H1 (cell line): ENCODE measurements at regions not wholly inside any gene's neighbourhood (a gene's known extent, or its start where the extent isn't known, plus 50 kb on each side); places are given as distances from the start of the nearest gene placed in this dataset.

Experiments used
- ATF2 ChIP-seq: IDR thresholded peaks from 2 replicates; pipeline ENCODE4 v1.6.1; 2012; ENCODE audit warnings: low read length, inconsistent platforms
- BACH1 ChIP-seq: IDR thresholded peaks from 2 replicates; pipeline ENCODE4 v1.6.1; 2012; ENCODE audit warnings: low read length, improper control_type of control experiment
- CTCF ChIP-seq, 3 experiments: IDR thresholded peaks; 1 replicate in 2 of 3; 2 replicates in 1 of 3; pipeline versions ENCODE4 v1.5.1 to v1.6.1; 2011; ENCODE audit warnings: low read length in 3 of 3, mild to moderate bottlenecking in 3 of 3, inconsistent platforms in 2 of 3, low read depth in 1 of 3, moderate library complexity in 1 of 3; ENCODE audit not compliant: insufficient read depth in 1 of 3; ENCODE audit errors: control extremely low read depth in 1 of 3
- E2F6 ChIP-seq: IDR thresholded peaks from 2 replicates; pipeline ENCODE4 v1.6.1; 2012; ENCODE audit warnings: inconsistent platforms
- EP300 ChIP-seq, 2 experiments: IDR thresholded peaks; 1 replicate in 1 of 2; 2 replicates in 1 of 2; pipeline ENCODE4 v1.6.1; 2011 to 2012; ENCODE audit warnings: low read depth in 2 of 2, low read length in 2 of 2, mild to moderate bottlenecking in 2 of 2, borderline replicate concordance in 1 of 2, inconsistent platforms in 1 of 2, moderate library complexity in 1 of 2
- EZH2 ChIP-seq: fragments of 200-600 bp; sonication (generic); IDR thresholded peaks from 2 replicates; pipeline ENCODE4 v1.7.1; 2012; ENCODE audit warnings: low read depth, mild to moderate bottlenecking, moderate library complexity, low read length, inconsistent platforms; ENCODE audit not compliant: severe bottlenecking
- JUND ChIP-seq: IDR thresholded peaks from 2 replicates; pipeline ENCODE4 v1.6.1; 2011; ENCODE audit warnings: mild to moderate bottlenecking, improper control_type of control experiment, low read length
- POLR2A ChIP-seq, 2 experiments: IDR thresholded peaks; 1 replicate in 1 of 2; 2 replicates in 1 of 2; pipeline ENCODE4 v1.6.1; 2011; ENCODE audit warnings: low read depth in 2 of 2, low read length in 2 of 2, mild to moderate bottlenecking in 2 of 2; ENCODE audit errors: control extremely low read depth in 1 of 2
- POLR2AphosphoS5 ChIP-seq: IDR thresholded peaks from 2 replicates; pipeline ENCODE4 v1.6.1; 2011; ENCODE audit warnings: low read depth, low read length
- RBBP5 ChIP-seq: IDR thresholded peaks from 2 replicates; pipeline ENCODE4 v1.7.1; 2012; ENCODE audit warnings: low read depth, mild to moderate bottlenecking, inconsistent platforms, low read length, moderate library complexity, borderline replicate concordance
- SP1 ChIP-seq: IDR thresholded peaks from 2 replicates; pipeline ENCODE4 v1.6.1; 2011; ENCODE audit warnings: low read depth, low read length
- YY1 ChIP-seq: IDR thresholded peaks from 2 replicates; pipeline ENCODE4 v1.6.1; 2011; ENCODE audit warnings: low read depth, mild to moderate bottlenecking, low read length

GRCh38 chr2:204213588-204213987 is 277.0 kb downstream of the ICOS start:
- TF ChIP-seq EZH2 (no peak), POLR2AphosphoS5 (no peak), SP1 (no peak), ATF2 (no peak), POLR2A (IDR thresholded peaks at IDR 0.05; ENCODE audit: control extremely low read depth in 1 of 2, low read depth in 2 of 2, low read length in 2 of 2) (no peak), CTCF (IDR thresholded peaks at IDR 0.05; ENCODE audit: control extremely low read depth in 1 of 3, insufficient read depth in 1 of 3, low read depth in 1 of 3, low read length in 3 of 3) (no peak), RBBP5 (no peak), YY1 (no peak), JUND (no peak), E2F6 (no peak), BACH1 (no peak), EP300 (IDR thresholded peaks at IDR 0.05; ENCODE audit: borderline replicate concordance in 1 of 2, low read depth in 2 of 2, low read length in 2 of 2) (no peak)
